ENCODE measurements at regions not wholly inside any gene's neighbourhood (a gene's known extent, or its start where the extent isn't known, plus 50 kb on each side); places are given as distances from the start of the nearest gene placed in this dataset.
A peak's percentile ranks its signal among the peaks of the same experiment; 100 is the strongest.
"Not testable (repeated sequence)": the region's sequence is repeated elsewhere in the genome, so short reads cannot be mapped to it uniquely, and the experiment has no call there.

DNA sequence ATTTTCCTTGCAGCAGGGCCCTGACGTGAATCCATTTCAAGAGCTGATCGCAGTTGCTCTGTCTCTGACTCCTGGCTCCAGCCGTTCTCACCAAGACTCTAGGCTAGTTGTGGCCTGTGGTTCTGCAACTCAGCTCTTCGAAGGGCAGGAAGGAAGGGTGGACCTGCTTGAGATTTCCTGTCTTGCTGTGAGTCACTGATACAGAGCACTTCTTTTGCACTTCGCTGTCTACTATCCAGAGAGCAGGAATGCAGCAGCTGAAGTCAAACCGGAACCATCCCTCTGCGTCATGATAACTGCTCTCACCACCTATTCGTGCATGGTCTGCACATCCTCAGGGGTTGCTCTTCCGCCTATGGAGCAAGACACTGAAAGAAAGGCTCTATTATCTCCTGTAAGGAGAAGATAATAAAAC is 59.7 kb downstream of the RAP2B start:
- peak; percentile 35 to 99 for DNase-seq

DNA sequence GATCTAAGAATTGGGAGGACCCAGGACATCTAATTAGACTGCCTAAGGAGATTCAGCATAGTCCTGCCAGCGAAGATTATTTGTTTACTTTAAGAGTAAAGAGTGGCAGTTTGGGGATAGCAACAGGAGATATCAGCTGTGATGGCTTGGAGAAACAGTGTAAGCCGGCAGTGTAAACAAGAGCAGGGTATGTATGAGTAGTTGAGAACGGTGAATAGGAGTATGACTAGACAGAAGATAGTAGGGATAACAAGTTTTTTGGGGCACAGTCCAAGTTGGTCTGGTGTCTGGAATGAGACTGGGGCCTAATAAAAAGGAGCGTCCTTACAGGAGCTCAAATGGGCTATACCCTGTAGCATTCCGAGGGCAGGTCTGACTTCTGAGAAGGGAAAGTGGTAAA is 64.9 kb downstream of the RAP2B start:
- not testable (repeated sequence) for DNase-seq

DNA sequence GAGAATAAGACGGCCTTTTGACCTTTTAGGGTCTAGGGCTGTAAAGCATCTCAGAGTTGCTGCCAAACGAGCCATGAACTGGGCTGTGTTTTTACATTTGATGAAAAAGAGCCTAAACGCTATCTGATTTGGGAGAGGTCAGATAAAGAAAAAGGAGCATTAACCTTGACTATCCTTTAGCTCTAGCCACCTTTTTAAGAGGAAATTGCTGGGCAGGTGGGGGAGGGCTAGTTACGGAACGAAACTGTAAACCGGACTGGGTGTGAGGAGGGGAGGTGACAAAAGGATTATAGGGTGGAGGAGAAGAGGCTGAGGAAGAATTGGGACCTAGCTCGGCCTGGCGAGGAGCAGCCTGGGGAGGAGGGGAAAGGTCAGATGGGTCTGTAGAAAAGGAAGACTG is 68.4 kb downstream of the RAP2B start:
- DNase-seq = not testable (repeated sequence)

DNA sequence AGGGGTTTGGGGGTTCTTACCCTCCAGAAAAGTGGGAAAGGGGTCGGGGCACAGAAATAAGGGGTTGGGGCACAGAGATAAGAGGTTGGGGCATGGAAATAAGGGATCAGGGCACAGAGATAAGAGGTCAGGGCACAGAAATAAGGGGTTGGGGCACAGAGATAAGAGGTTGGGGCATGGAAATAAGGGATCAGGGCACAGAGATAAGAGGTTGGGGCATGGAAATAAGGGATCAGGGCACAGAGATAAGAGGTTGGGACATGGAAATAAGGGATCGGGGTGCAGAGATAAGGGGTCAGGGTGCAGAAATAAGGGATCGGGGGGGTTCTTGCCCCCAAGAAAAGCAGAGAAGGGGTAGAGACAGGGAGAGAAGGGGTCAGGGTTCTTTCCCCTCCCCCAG is 69.2 kb downstream of the RAP2B start:
- DNase-seq = not testable (repeated sequence)

DNA sequence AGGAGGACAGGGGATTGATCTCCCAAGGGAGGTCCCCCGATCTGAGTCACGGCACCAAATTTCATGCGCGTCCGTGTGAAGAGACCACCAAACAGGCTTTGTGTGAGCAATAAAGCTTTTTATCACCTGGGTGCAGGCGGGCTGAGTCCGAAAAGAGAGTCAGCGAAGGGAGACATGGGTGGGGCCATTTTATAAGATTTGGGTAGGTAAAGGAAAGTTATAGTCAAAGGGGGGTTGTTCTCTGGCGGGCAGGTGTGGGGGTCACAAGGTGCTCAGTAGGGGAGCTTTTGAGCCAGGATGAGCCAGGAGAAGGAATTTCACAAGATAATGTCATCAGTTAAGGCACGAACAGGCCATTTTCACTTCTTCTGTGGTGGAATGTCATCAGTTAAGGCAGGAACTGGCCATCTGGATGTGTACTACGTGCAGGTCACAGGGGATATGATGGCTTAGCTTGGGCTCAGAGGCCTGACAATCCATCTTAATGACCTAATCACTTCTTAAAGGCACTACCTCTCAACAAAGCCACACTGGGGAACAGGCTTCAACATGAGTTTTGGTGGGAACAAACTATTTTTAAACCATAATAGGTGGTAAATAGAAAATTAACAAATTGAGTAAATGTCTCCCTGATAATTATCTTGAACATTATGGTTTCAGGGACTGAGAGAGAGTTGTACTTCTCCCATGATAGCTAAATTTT is 70.2 kb downstream of the RAP2B start:
- DNase-seq = not testable (repeated sequence)

DNA sequence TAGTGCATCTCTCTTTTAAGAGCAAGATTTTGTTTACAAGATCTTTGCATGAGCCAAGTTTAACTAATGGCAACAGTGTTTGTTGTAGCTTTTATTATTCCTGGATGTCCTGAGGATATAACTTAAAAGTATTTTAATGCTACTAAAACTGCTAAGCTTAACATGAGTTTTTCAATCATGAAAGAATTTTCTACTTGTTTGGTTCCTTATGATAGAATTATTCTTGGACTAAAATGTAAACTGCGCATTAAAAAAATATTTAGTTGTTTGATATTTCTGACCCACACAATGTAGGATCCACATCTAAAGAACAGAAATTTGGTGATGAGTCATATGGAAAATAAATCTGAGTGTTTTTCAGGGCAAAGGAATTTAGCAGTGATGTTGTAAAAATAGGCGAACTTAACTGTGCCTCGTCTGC is 70.8 kb downstream of the RAP2B start:
- no peak for DNase-seq

DNA sequence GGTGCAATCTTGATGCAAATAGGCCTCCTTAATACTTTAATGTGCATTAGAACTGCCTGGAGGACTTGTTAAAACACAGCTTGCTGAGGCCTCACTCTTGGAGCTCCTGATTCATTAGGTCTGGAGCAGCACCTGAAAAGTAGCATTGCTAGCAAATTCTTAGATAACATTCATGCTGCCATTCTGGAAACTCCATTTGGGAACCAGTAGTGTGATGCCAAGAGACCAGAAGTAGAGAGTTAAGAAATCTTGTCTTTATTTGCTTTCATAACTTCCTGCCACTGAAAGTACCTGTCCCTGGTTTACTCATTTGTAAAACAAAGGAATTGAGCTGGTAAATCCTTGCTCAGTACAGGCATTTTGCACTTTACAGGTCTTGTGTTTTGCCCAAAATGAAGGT is 72.0 kb downstream of the RAP2B start:
- no peak for DNase-seq

DNA sequence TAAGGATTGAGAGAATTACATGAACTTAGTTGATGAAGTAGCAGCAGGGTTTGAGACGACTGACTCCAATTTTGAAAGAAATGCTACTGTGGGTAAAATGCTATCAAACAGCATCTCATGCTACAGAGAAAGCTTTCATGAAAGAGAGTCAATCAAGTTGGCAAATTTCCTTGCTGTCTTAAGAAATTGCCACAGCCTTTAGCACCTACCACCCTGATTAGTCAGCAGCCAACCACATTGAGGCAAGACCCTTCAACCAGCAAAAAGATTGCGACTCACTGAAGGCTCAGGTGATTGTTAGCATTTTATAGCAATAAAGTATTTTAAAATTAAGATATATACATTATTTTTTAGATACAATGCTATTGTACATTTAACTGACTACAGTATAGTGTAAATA is 80.9 kb downstream of the RAP2B start:
- DNase-seq = no peak

DNA sequence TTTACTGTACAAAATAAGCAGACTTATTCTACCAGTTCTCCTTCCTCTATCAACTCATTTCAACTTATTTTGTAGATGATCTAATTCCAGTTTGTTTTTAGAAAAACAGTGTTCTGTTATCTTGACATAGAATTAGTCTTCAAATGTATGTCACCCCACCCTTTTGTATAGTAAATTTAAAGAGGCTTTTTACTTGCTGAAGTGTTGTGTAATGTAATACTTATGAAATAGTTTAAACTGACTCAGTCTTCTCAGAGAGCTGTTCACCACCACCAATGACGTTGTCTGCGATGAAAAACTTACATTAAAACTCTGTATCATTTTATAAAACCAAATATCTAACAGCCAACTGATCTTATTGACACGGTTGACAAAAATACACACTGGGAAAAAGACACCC is 82.9 kb downstream of the RAP2B start:
- DNase-seq = no peak

DNA sequence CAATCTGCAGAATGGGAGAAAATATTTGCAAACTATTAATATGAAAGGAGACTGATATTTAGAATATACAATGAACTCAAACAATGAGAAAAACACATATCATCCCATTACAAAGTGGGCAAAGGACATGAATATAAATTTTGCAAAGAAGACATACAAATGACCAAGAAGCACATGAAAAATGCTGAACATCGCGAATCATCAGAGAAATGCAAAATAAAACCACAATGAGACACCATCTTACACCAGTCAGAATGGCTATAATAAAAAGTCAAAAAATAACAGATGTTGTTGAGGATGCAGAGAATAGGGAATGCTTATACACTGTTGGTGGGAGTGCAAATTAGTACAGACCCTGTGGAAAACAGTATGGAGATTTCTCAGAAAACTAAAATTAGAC is 83.6 kb downstream of the RAP2B start:
- DNase-seq = no peak

DNA sequence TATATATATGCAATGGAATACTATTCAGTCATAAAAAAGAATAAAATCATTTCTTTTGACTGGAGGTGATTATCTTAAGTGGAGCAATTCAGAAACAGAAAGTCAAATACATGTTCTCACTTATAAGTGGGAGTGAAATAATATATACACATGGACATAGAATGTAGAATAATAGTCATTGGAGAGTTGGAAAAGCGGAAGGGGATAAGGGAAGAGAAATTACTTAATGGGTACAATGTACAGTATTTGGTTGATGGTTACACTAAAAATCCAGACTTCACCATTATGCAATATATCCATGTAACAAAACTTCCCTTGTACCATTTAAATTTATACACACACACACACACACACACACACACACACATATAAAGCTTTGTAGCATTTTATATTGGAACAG is 84.3 kb downstream of the RAP2B start:
- DNase-seq = no peak

DNA sequence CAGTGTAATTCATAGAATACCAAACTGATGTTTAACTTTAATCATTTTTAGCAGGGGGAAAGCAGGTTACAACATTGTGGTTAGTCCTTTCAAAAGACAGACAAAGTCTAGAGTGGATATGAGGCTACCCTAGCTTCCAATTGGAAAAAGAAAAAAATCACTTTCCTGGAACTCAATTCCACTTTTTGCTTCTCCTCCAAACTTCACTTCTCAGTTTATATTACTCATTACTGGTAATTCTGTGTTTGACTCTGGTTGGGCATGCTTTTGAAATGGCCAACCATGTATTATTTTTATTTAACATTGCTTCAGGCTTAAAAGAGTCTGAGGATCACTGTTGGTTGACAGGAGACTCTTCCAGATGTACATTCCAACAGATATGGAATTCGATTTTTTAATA is 84.8 kb downstream of the RAP2B start:
- no peak for DNase-seq

DNA sequence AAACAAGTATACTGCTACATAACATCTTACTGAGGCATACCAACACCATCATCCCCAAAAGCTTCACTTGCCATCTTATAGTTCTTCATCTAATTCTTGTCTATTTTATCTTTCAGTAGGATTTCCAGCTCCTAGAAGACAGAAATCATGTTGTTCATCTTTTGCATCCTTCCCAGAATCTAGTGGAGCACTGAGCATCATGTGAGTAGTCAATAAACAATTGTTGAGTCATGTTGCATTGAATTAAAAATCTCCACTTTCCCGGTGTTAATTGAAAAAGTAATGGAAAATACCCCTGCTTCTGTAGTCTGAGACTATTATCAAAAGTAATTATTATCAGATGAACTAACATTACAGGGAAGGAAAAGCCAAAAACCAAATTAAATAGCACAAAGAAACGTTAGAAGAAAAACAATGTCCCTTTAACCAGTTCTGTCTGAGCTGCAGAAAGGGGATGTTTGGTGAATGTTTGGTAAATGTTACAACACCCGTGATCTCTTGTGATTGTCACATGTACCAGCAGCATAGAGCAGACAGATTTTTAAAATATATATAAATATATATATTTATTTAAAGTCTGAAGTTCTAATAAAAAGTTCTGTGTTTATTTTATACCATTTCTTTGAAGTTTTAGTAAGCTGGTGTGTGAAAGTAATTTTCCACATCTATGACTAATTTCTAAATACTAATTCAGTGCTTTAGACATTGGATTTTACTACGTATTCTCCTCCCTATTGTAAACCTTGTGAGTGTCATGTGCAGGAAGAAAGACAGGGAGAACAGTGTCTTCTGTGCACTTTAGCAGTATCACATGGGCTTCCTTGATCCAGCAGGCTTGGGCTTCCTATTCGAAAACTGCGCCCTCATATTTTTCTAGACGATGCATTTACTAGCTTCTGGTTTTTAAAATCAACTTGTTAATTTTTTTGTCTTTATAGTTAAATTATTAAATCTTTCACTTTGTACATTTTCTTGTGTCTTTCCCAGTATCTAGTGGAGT is 85.6 kb downstream of the RAP2B start:
- DNase-seq = no peak

DNA sequence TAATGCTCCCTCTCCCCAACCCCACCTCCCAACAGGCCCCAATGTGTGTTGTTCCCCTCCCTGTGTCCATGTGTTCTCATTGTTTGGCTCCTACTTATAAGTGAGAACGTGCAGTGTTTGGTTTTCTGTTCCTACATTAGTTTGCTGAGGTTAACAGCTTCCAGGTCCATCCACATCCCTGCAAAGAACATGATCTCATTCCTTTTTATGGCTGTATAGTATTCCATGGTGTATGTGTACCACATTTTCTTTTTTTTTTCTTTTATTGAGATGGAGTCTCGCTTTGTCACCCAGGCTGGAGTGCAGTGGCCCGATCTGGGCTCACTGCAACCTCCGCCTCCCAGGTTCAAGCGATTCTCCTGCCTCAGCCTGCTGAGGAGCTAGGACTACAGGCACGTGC is 86.8 kb downstream of the RAP2B start:
- not testable (repeated sequence) for DNase-seq

DNA sequence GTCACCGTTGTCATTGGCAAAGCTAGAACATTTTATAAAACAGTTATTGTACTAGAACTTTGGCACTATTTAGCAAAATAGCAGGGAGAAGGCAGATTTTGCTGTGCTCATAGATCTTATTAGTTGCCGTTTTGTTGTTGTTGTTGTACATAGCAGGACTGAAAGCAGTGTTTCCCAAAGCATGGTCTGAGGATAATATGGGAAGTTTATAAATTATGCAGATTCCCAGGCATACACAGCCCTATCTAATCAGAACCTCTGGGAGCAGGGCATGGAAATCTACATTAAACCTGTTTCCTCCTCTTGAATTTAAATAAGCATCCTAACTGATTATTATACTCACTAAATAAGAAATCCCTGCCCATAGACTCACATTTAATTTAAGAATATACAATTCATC is 87.9 kb downstream of the RAP2B start:
- DNase-seq = no peak

DNA sequence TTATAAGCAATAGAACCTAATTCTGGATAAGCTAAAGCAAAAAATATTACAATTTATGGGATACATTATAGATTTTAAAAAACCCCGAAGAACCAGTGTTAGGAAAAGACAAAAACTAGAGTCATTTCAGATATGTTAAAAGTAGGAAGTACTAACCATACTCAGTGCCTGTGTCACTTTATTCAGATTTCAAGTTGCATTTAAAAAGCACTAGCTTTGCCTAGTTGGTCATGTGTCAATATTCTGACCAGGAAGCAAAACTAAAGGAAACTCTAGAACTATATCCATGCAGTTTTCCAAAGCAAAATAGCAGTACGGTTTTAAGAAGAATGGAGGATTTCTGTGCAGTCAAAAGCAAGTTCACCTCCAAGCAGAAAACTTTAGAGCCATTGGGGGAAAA is 88.4 kb downstream of the RAP2B start:
- DNase-seq = no peak

DNA sequence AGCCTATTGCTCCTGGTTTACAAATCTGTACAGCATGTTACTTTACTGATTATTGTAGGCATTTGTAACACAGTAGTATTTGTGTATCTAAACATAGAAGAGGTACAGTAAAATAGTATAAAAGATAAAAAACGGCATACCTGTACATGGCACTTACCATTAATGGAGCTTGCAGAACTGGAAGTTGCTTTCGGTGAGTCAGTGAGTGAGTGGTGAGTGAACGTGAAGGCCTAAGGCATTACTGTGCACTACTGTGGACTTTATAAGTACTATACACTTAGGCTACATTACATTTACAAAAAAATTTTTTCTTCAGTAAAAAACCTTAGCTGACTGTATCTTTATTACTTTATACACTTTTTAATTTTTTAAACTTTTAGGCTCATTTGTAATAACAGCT is 90.9 kb downstream of the RAP2B start:
- no peak for DNase-seq

DNA sequence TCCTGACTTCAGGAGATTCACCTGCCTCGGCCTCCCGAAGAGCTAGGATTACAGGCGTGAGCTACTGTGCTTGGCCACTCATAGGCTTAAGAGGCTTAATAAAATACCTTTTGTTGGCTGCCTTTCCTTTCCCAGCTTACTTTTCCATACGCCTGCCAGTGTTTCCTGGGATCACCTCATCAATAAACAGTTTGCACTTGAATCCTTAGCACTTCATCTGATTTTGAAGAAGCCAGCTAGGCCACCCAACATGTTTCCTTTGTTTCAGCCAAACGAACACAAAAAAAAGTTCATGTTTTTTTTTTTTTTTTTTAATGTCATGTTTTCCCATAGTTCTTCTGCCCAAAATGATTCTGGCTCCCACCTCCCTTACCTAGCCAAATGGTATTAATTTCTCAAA is 92.3 kb downstream of the RAP2B start:
- DNase-seq = no peak

DNA sequence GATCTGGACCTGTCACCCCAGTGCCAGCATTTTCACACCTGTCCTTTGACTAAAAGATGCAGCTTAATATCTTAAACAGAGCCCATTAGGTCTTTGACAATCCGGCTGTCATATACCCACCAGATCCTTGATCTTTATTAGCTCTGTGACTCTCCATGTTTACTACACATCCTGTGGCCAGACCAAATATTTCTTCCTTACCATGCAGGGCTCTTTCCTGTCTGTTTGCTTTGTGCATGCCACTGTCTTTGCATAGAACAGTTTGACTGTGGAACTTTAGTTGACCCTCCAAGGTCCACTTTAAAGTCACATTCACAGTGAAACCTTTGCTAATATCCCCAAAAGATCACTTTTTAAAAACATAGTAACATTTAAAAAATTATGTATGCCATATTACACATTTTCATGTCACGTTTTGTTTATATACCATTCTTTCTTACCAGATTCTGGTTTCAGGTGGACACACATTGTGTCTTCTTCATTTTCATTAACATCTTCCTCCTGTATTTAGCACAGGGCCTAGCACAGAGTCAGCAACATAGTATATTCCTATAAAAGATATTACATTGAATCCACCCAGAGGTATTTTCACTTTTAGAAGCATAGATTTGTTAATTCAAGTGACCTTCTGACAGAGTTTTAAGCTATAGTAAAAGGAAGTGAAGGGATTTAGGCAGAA is 95.8 kb downstream of the RAP2B start:
- no peak for DNase-seq

DNA sequence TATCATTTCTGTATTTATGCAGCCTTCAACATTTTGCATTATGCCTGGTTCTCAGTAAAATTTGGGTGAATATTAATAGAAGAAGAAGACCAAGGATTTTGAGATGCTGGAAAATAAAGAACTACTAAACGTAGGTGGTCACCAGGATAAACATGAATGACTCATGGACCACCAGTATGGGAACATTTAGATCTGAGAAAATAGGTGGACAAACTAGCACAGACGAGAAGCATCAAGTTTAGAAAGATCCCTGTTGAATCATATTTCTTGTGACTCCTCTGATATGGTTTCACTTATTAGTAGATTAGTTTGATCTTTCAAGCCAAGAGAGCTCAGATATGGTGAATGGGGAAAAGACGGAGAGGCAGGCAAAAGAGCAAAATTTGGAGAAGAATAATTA is 97.9 kb downstream of the RAP2B start:
- DNase-seq = no peak

DNA sequence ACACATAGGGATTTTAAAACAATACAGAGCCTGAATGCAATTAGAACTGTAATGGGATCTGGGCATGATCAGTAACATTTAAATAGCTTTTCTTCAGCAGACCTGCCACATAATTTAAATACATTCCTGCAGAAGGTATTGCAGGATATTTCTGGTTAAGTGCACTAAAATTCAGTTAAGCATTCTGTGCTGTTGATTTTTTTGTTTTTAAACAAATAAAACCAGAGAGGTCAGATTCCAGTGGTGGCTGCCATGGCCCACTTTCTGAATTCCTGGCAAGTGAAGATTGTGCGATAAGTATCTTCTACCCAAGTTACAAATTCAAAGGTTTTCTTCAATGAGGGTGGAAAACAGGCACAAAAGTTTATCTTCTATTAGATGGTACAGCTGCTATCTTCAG is 98.7 kb downstream of the RAP2B start:
- no peak for DNase-seq

DNA sequence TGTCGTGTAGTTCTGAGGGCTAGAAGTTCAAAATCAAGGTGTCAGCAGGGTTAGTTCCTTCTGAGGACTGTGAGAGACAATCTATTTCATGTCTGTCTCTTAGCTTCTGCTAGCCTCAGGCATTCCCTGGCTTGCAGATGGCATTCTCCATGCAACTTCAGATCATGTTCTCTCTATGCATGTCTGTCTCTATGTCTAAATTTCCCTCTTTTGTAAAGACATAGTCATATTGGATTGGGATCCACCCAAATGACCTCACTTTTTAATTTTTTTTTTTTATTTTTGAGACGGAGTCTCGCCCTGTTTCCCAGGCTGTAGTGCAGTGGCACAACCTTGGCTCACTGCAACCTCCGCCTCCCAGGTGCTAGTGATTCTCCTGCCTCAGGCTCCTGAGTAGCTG is 104.6 kb downstream of the RAP2B start:
- DNase-seq = no peak

DNA sequence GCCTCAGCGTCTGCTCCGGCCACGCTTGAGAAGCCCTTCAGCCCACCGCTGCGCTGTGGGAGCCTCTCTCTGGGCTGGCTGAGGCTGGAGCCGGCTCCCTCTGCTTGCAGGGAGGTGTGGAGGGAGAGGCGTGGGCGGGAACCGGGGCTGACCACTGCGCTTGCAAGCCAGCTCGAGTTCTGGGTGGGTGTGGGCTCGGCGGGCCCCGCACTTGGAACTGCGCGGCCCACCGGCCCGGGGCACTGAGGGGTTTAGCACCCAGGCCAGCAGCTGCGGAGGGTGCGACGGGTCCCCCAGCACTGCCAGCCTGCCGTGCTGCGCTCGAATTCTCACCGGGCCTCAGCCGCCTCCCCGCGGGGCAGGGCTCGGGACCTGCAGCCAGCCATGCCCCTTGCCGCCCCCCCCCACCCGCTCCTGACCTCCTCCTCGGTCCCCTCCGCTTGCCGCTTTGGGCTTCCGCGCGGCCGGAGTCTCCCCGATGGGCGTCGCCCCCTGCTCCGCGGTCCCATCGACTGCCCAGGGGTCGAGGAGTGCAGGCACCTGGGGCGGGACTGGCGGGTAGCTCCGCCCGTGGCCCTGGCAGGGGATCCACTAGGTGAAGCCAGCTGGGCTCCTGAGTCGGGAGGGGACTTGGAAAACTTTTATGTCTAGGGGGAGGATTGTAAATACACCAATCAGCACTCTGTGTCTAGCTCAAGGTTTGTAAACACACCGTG is 106.7 kb downstream of the RAP2B start:
- no peak for DNase-seq
